Colonic mucosa (tissue), 4 donors: ENCODE measurements at regions not wholly inside any gene's neighbourhood (a gene's known extent, or its start where the extent isn't known, plus 50 kb on each side); places are given as distances from the start of the nearest gene placed in this dataset.

Experiments used
- DNase-seq: peaks from one replicate; pipeline ENCODE4 v3.0.0-alpha.2; 2020
- H3K27ac ChIP-seq: fragments of 200-600 bp; one replicate; pipeline ENCODE4 v1.8.0; 2021
- H3K27me3 ChIP-seq: fragments of 200-600 bp; one replicate; pipeline ENCODE4 v1.8.0; 2021
- H3K36me3 ChIP-seq: fragments of 200-600 bp; one replicate; pipeline ENCODE4 v1.8.0; 2021
- H3K4me1 ChIP-seq: fragments of 200-600 bp; one replicate; pipeline ENCODE4 v1.8.0; 2021; ENCODE audit warnings: mild to moderate bottlenecking
- H3K4me3 ChIP-seq: fragments of 200-600 bp; one replicate; pipeline ENCODE4 v1.8.0; 2021
- H3K9ac ChIP-seq, 2 donors: one replicate each; pipeline ENCODE4 v1.7.0; 2013; ENCODE audit warnings: control low read depth in 2 of 2, low read depth in 2 of 2, low read length in 2 of 2
- H3K9me3 ChIP-seq: fragments of 200-600 bp; one replicate; pipeline ENCODE4 v1.8.0; 2021
- intact Hi-C: fragments of 100-400 bp; cut with DNase I; formaldehyde crosslinking; loops from one replicate; pipeline ENCODE4 v1.14.1; 2022
- TF ChIP-seq, protein P1 (sequence below): fragments of 200-600 bp; IDR thresholded peaks from one replicate; pipeline ENCODE4 v1.8.0; 2022; ENCODE audit warnings: antibody characterized with exemption, mild to moderate bottlenecking
- donor health status: healthy.
- donor health status: DM: no; HTN: no; CAD: no.
- donor health status: DM: no; HTN: no; CAD: no.

DNA sequence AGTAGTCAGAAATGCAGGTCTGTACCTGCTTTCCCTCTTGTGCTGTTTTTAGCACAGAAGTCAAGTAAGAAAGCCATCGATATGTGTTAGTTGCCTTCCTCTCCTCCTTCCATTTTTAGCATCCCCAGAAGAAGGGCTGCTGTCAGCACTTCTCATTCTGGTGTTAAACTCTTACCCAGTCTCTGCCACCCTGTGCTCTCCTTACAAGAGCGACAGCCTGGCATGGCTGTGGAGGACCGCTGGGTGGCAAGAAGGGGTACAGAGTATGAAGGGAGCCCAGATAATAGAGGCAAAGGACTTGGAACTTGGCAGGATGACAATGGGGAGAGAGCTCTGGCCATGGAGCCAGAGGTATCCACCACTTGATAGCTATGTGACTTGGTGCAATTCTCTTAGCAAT lies 103.5 kb downstream of the RPS24 start:
- H3K27me3 ChIP-seq: no peaks in the 10 kb centered on the region
- H3K4me3 ChIP-seq: no peak overlapping the region
- no peak for DNase-seq
- no peaks in the 10 kb centered on the region for H3K9me3 ChIP-seq
- TF ChIP-seq, protein P1, sequence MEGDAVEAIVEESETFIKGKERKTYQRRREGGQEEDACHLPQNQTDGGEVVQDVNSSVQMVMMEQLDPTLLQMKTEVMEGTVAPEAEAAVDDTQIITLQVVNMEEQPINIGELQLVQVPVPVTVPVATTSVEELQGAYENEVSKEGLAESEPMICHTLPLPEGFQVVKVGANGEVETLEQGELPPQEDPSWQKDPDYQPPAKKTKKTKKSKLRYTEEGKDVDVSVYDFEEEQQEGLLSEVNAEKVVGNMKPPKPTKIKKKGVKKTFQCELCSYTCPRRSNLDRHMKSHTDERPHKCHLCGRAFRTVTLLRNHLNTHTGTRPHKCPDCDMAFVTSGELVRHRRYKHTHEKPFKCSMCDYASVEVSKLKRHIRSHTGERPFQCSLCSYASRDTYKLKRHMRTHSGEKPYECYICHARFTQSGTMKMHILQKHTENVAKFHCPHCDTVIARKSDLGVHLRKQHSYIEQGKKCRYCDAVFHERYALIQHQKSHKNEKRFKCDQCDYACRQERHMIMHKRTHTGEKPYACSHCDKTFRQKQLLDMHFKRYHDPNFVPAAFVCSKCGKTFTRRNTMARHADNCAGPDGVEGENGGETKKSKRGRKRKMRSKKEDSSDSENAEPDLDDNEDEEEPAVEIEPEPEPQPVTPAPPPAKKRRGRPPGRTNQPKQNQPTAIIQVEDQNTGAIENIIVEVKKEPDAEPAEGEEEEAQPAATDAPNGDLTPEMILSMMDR: no peak
- H3K36me3 ChIP-seq: no peaks in the 10 kb centered on the region
- intact Hi-C loops: no loop called here
- H3K4me1 ChIP-seq: no peaks in the 10 kb centered on the region
- H3K27ac ChIP-seq: no peak overlapping the region
- H3K9ac ChIP-seq: no peak overlapping the region

DNA sequence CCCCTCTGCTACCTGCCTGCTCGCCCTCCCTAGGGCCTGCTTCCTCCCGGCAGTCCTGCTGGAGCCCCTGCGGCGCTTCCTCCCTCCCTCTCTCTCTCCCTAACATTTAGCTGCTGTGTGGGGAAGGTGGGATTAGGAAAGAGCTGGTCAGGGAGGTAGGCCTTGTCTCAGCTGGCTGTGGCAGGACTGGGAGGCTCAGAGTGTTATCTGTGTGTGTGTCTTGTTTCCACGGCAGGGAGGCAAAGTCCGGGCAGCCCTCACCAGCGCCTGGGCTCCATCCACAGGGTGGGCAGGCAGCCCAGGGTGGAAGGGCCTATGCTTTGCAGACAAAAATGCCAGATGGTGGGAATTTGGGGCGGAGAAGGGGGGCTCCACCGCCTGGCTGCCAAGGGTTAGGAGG lies 105.7 kb downstream of the RPS24 start:
- Histone ChIP-seq H3K36me3 (no peaks in the 10 kb centered on the region), H3K9me3 (no peaks in the 10 kb centered on the region), H3K4me1 (no peaks in the 10 kb centered on the region), H3K27ac (no peak overlapping the region), H3K9ac (no peak overlapping the region), H3K27me3 (no peaks in the 10 kb centered on the region), H3K4me3 (no peak overlapping the region)
- DNase-seq: no peak
- TF ChIP-seq, protein P1: no peak
- intact Hi-C loops: no loop called here

DNA sequence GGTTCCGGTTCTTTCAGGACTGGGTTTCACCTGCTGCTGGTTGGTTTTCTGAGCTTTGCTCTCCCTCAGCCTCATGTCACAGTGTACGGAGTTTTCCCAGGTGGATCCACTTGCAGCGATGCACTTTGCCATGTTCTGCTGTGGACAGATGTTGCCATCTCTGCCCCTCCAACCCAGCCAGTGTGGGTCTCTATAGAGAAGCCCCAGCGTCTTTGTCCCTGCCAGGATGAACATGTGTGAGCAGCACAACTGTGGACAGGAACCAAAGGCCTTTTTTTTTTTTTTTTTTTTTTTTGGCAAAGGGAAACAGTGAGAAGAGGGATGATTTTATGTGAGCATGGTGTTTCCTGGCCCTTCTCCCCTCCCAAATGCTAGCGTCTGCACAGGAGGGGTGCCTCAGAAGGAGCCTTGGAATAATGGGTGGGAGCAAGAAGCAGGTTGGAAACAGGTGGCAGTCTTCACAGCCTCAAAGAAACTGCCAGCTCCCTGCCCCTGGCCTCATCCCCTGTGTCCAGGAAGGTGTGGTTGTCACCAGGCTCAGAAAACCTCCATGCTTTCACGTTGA lies 106.5 kb downstream of the RPS24 start:
- H3K9ac ChIP-seq: no peak overlapping the region
- H3K27me3 ChIP-seq: no peaks in the 10 kb centered on the region
- no peaks in the 10 kb centered on the region for H3K4me1 ChIP-seq
- intact Hi-C loops: no loop called here
- H3K4me3 ChIP-seq: no peak overlapping the region
- no peaks in the 10 kb centered on the region for H3K36me3 ChIP-seq
- no peak overlapping the region for H3K27ac ChIP-seq
- H3K9me3 ChIP-seq: no peaks in the 10 kb centered on the region
- DNase-seq: no peak
- TF ChIP-seq, protein P1: no peak

DNA sequence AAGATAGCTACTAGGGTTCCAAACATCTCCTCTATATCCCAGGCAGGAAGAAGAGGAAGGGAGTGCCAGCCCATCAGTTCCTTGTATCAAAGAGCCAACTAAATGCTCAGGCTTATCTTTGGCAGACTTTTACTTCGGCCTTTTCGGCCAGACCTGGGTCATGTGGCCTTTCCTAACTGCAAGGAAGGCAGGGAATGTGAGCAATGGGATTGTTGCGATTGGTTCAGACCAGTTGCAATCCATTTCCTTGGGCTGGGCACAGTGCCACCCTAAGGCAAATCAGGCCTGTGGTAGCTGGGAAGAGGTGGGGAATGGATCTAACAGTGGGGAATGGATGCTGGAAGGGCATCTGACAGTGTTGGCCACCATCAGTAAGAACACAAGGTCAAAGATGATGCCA lies 109.9 kb downstream of the RPS24 start:
- H3K27me3 ChIP-seq: no peaks in the 10 kb centered on the region
- no peak overlapping the region for H3K4me3 ChIP-seq
- no peaks in the 10 kb centered on the region for H3K9me3 ChIP-seq
- no peaks in the 10 kb centered on the region for H3K4me1 ChIP-seq
- no peak overlapping the region for H3K9ac ChIP-seq
- H3K27ac ChIP-seq: no peak overlapping the region
- TF ChIP-seq, protein P1: no peak
- DNase-seq: no peak
- intact Hi-C loops: no loop called here
- no peaks in the 10 kb centered on the region for H3K36me3 ChIP-seq

DNA sequence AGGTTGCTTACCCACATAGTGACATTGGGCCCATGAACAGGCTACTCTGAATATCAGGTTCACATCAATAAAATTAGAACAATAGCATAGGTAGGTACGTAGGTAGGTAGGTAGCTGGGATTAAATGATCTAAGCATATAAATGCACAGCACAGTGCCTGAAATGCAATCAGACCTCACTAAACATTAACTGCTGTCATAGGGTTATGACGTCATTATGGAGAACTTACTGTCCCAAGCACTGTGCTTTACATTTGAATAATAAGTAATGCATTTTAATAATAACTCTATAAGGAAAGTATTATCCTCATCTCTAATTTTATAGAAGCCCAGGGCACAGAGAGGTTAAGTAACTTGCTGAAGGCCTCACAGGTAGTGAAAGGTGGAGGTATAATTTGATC lies 112.5 kb downstream of the RPS24 start:
- Histone ChIP-seq H3K4me1 (no peaks in the 10 kb centered on the region), H3K4me3 (no peak overlapping the region), H3K9me3 (no peaks in the 10 kb centered on the region), H3K36me3 (no peaks in the 10 kb centered on the region), H3K27ac (no peak overlapping the region), H3K27me3 (no peaks in the 10 kb centered on the region), H3K9ac (no peak overlapping the region)
- intact Hi-C loops: no loop called here
- TF ChIP-seq, protein P1: no peak
- DNase-seq: no peak
